GM18870 (cell line): ENCODE measurements at regions not wholly inside any gene's neighbourhood (a gene's known extent, or its start where the extent isn't known, plus 50 kb on each side); places are given as distances from the start of the nearest gene placed in this dataset.
A peak's percentile ranks its signal among the peaks of the same experiment; 100 is the strongest.
"Not testable (repeated sequence)": the region's sequence is repeated elsewhere in the genome, so short reads cannot be mapped to it uniquely, and the experiment has no call there.

Experiments
- ATAC-seq: cut with Tn5 transposase; IDR thresholded peaks from one replicate; pipeline ENCODE4 v1.9.1; 2021; ENCODE audit warnings: moderate library complexity; ENCODE audit not compliant: unreplicated experiment

DNA sequence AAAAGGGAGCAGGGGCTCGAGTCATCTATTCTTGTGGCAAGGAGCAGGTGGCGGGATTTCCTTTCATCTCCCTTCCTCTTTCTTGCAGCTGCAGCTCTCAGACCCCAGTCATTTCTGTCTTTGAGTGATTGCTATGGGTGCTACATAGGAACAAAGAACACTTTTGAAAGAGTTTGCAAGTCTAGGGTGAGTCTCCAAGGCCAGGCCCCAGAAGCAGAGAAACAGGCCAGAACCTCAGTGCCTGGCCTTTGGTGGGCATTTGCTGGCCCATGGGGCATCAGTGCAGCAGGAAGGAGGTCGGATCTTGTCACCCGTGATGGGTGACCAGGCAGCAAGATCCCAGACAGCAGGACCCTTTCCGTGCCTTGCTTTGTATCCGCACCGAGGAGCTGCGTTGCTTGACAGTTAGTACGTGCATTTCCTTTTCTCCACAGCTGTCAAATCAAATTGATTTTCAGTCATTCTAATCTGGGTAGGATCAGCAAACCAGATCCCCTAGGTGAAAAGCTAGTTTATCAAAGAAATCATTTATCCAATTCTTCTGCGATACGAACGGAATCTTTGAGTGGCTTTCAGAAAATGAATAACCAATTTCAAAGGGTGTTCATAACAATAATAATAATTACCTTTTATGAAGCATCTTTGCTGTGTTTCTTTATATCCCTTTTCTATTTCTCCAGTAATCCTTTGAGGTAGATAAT is 244.6 kb upstream of the MAF start:
- peak; percentile 75 for ATAC-seq

DNA sequence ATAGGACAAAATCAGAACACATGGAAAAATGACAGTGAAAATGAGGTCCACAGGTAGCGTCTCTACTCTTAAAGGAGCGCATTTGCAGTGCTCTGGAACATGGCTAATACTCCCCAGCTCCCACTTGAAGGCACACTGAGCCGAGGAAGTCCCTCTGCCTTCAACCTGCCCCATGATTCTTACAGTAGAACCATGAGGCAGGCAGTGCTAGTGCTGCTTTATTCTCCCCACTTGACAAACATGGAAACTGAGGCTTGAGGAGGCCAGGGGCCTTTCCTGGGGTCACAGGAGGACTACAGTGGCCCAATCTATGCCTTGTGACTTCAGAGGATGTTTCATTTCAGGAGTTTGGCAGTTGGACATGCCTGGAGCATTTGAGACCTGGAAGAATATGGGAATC is 244.1 kb upstream of the MAF start:
- no peak for ATAC-seq

DNA sequence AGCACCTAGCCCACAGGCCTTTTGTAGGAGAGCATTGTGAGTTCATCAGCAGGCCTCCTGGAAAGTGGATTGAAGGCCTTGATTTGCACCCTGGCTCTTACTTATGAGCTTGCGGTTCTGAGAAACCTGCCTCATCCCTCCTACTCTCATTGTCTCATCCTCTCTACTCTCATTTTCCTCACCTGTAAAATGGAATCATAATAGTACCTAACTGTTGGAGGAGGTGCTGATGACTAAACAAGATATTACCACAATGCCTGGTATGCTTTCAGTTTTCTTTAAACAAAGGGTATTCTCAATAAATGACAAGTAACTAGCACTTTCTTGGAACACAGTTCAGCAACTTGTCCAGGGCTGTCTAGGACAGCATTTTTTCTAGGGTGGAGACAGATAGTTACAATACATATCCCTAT is 243.1 kb upstream of the MAF start:
- peak; percentile 59 for ATAC-seq

DNA sequence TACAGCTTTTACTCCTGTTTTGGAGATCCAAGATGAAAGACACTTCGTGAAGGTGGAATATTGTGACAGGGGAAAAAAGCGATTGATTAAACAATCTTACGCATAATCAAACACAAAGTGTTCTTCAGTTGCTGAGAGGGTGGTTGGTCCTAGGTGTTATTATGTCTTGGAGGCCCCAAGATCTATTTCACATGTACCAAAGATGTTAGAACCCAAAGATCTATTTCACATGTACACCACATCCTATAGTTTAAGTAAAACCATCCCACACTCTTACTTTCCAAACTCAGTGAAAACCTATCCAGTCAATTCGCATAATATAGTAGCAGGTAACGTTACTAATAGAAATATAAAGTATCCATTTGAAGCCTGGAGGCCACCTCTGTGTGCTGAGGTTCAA is 242.6 kb upstream of the MAF start:
- no peak for ATAC-seq

DNA sequence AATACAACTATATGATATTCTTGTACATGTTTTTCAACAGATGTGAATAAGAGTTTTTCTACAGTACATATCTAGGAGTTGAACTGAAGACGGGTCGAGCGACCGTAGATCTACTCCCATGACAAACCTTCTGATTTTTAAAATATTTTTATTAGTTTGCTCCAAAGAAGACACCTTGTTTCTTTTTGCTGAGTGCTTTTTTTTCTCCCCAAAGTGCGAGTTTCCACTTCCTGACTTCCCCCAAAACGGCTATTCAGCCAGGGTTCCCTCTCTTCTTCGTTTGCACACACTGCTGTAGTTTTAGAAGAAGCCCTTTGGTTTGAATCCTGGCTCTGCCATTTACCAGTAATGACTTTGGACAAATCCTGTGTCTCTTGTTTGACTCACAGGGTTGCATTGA is 241.7 kb upstream of the MAF start:
- no peak for ATAC-seq

DNA sequence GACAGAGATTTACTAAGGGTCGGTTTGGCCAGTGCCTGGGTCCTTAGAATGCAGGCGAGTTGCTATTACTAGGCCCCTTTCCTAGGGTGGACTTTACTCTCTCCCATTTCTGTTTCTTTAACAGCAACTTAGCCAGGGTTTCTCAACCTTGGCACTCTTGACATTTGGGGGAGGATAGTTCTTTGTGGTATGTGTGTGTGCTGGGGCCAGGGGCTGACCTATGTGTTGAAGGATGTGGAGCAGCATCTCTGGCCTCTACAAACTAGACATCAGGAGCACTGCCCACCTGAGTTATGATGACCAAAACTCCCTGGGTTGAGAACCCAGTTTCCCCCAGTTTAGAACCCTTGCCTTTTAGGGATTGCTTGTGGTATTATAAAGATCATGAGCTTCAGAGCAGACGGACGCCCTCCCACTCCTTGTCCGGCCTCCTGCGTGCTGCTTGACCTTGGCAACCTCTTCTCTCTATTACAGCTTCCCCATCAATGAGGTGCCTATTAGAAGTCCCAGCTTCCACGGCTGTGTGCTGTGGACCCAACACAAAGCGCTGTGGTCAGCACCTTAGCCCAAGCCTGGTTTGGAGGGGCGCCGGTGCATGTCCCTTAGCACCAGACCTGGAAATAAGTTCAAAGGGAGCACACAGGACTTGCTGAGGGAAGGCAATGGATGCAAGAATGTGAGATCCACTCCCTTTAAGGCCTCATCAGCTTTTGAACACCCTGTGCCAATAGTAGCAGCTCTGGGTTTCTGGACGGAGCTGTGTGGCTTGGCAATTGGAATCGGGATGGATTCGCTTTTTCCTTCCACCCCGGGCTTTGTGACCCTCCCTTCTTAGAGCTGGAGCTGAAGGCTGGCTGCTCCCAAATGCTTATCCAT is 239.2 kb upstream of the MAF start:
- no peak for ATAC-seq

DNA sequence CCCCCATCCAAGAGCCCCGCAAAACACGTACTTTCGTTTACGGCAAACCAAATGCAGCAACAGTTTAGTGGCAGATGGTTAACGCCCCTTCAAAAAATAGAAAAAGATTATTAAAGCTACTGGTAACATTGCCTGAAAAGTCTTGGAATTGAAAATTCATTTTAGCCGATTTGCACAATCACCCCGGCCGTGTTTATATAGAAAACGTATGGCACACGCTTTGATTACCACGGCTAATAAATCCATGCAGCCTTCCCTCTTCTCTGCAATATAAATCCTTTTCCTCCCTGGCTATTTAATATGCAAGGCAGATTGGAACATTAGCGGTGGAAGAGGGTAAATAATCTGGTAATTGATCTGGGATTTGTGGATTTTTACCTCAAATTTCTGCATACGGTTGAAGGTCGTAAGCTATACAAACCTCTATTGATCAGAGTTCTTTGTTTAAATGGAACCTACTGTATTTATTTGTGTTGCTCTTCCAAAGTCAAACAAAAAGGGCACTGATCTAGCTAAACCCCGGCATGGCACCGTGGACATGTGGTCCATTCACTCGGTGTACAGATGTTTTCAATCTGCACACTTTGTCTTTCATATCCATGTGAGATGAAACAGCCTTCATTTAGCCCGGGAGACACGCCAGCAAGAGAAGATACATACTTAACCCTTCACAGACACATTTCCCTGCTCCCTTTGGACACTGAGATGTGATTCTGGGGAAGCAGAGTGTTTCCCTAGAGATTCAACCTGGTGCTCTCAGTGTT is 238.1 kb upstream of the MAF start:
- no peak for ATAC-seq

DNA sequence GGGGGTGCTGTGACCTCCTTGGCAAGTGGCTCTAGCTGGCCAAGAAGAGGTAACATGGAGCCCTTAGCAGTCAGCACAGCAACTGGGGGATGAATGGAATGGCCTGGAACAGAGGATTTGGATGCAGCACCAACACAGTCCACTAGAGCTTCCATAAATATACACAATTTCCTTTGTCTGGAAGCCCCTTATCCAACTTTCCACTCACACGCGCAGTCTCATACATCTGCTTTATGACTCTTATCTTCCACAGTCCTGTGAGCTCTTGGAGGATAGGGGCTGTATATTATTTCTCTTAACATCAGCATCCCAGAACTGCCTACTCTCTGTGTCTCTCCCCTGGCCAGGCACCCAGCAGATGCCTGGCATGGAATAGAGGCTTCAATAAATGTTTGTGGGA is 235.6 kb upstream of the MAF start:
- no peak for ATAC-seq

DNA sequence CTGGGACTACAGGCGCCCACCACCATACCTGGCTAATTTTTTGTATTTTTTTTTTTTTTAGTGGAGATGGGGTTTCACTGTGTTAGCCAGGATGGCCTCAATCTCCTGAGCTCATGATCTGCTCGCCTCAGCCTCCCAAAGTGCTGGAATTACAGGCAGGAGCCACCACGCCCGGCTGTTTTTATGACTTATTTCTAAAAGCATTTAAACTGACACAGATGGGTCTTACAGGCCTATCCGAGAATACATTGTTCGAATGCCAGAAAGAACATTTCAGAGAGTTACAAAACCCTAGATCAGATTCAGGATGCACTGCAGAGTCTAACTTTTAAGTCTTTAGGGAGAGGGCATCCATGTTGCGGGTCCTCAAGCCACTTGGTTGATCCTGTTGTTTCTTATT is 234.7 kb upstream of the MAF start:
- no peak for ATAC-seq

DNA sequence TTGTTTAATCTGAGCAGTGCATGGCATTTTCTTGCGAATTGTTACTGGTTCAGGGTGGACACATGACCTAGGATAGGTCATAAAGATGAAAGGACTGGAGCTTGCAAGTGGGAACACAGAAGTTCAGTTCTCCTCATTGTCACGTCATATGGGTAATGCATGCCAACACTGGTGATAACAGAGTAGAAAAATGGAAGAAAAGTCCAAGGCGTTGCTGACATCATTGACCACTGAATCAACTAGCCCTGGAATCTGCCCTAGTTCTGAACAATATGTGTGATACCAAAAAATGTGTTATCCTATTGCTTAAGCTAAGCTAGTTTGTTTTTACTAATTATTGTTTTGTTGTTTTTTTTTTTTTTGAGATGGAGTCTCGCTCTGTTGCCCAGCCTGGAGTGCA is 234.2 kb upstream of the MAF start:
- no peak for ATAC-seq

DNA sequence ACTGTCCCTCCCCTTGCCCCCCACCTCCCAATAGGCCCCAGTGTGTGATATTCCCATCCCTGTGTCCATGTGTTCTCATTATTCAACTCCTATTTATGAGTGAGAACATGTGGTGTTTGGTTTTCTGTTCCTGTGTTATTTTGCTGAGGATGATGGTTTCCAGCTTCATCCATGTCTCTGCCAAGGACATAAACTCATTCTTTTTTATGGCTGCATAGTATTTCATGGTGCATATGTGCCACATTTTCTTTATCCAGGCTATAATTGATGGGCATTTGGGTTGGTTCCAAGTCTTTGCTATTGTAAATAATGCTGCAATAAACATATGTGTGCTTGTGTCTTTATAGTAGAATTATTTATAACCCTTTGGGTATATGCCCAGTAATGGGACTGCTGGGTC is 233.5 kb upstream of the MAF start:
- not testable (repeated sequence) for ATAC-seq

DNA sequence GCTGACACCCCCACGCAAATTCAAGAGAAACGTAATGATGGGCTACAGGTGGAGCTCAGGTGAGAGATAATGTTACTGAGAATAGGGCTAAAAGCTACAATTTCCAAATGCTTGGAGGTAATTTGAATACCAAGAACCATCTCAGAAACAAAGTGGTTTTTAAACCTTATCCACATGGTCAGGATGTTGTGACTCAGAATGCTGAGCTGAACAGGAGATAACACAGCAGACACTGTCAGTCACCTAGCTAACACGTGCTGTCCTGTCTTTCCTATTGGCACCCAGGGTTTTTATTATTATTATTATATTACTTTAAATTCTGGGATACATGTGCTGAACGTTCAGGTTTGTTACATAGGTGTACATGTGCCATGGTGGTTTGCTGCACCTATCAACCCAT is 233.0 kb upstream of the MAF start:
- no peak for ATAC-seq

DNA sequence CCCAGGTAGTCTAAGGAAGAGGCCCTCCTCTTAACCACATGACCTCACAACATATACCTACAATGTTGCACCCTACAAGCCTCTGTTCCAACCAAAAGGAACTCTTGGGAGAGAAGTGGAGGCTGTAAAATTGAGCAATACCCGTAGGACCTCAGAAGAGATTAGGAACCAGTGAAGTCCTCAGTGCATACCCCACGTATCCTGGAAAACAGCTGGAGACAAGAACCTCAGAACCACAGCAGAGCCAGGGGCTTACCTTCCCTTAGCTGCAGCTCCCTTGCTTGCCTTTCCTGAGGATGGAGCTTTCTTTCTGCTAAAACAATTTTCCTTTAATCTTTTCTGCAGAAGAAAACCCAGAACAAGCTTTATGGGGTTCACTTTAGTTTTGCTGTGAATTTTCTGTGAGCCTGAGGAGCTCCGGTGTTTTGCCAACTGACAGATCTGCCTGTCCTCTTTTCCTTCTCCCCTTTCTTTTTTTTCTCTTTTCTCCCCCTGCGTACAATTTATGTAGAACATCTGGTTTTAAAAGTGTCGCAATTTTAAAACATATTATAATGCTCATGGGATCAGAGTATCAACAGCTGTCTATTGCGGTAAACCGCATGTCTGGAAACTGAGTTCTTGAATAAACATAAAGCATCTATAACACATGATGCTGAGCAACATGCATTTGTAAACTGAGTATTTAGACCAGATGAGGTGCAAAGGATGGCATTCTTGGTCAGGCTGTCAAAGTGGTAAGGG is 226.4 kb upstream of the MAF start:
- no peak for ATAC-seq

DNA sequence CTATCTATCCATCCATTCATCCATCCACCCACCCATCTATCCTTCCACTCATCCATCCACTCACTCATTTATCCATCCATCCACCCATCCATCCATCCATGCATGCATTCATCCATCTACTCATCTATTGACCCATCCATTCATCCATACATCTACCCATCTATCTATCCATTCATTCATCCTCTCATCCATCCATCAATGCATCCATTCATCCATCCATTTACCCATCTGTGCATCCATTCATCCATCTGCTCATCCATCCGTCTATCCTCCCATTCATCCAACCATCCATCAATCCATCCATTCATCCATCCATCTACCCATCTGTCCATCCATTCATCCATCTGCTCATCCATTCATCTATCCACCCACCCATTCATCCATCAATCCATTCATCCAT is 224.5 kb upstream of the MAF start:
- ATAC-seq, result no peak

DNA sequence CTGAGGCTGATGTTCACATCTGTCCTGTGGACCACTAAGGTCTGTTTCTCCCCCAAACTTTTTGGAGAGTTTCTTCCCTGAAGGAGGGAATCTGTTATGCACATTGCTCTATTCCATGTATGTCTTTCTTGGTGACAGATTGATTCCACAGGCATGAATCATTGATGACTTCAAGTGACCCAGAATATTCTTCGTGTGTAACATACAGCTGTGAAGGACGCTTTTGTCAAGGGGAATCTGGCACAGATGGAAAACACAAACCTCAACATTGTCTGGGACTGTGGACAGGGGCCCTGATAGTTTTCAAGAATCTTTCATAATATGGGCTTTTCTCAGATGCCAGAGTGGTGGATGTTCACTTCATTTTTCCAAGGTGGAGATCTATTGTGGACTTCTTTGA is 223.1 kb upstream of the MAF start:
- no peak for ATAC-seq

DNA sequence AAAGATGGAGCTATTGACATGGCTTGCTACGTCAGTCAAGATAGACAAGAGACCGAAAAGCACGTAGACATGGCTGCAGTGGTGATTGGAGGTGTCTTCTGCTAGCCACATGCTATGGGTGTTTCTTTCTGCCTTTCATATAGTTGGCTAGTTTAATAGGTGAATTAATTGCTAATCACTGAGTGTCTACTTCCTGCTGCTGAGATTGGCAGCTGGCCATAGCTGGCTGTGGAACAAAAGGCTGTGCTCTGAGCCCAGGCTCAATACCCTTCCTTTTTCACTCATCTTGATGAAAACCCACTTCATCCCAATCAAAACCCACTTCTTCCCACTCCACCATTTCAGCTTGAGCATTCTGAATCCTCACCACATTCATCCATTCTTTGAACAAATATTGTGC is 221.4 kb upstream of the MAF start:
- no peak for ATAC-seq

DNA sequence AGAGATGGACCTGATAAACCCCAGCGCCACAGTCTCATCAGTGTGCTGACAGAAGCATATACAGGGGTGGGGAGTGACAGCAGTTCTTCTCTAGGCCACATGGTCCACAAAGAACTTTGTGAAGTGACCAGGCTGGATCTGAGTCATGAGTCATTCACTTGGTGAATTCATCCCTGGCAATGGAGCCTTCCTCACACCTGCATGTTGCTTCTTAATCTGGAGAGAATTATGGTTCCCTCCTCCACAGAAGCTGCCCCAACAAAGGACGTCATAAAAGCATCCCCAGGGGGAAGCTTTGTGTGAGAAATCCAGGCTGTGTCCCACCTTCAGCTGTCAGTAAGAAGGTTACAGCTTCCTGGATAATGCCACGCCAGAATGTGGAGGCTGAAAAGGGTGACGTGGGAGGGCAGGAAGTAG is 215.6 kb upstream of the MAF start:
- ATAC-seq, result no peak

DNA sequence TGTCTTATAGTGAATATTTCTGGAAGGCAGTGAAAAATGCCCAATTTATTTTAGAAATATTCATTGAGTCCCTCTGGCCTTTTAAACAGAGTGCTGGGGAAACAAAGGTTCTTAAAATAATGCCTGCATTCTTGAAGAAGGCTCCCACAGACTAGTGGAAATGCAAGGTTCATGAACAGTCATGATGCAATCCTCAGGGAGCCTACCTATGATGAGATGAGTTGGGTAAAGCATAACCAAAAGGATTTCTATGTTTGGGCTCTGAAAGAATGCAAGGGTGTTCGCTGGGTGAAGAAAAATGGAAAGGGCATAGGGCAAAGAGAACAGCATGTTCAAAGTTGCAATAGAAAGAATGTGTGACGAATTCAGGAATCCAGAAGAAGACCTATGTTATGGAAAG is 214.5 kb upstream of the MAF start:
- ATAC-seq, result no peak

DNA sequence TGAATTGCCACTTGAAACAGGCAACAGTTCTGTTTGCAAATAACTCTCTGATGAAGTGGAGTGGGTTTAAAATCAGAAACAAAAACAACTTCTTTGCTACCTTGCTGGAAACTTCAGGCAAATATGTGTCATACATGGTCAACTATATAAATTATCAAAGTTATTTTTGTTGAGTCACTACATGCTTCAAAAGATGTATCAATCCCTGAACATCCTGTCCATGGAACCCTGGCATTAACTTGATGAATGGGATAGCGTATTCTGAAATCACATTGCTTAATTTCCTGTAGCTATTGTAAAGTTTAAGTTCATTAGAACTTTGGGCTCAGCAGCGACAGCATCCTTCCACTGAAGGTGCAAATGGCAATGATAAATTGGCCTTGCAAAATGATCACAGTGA is 213.6 kb upstream of the MAF start:
- ATAC-seq, result no peak

DNA sequence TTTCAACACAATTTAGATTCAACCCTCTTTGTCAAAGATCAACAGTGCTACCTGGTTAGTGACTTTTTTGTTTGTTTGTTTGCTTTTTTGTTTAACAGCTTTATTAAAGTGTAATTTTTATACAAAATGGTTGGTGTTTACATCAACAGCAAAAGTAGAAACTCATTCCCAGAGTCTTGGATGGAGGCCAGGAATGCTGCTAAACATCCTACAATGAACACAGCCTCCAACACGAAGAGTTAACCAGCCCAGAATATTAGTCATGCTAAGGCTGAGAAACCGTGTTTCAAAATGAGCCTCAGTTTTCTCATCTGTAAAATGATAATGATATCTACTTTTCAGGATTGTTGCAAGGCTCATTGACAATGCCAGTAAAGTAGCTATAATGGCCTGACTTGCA is 211.0 kb upstream of the MAF start:
- no peak for ATAC-seq
